Thyroid gland (tissue), 4 donors: ENCODE measurements at regions not wholly inside any gene's neighbourhood (a gene's known extent, or its start where the extent isn't known, plus 50 kb on each side); places are given as distances from the start of the nearest gene placed in this dataset.

Source experiments
- DNase-seq, 2 donors: peaks; one replicate each; pipeline ENCODE4 v3.0.0-alpha.2; 2019
- H3K27ac ChIP-seq, 3 donors: fragments of 200-600 bp; sonication (generic); 1 replicate in 2 of 3; 2 replicates in 1 of 3; pipeline ENCODE4 v1.5.1; 2016 to 2019; ENCODE audit warnings: mild to moderate bottlenecking in 1 of 3, moderate library complexity in 1 of 3
- H3K27me3 ChIP-seq: fragments of 200-600 bp; sonication (generic); one replicate; pipeline ENCODE4 v1.5.1; 2019
- H3K36me3 ChIP-seq, 2 donors: fragments of 200-600 bp; sonication (generic); one replicate each; pipeline ENCODE4 v1.5.1; 2016 to 2019
- H3K4me1 ChIP-seq, 2 donors: fragments of 200-600 bp; sonication (generic); one replicate each; pipeline ENCODE4 v1.5.1; 2017 to 2019
- H3K4me3 ChIP-seq, 3 donors: fragments of 200-600 bp; sonication (generic); replicated peaks in 1 of 3; 1 replicate in 2 of 3; 2 replicates in 1 of 3; pipeline ENCODE4 v1.5.1; 2016; ENCODE audit warnings: mild to moderate bottlenecking in 1 of 3
- H3K9me3 ChIP-seq: fragments of 200-600 bp; sonication (generic); one replicate; pipeline ENCODE4 v1.5.1; 2017
- POLR2A ChIP-seq, 2 donors: fragments of 450-650 bp; IDR thresholded peaks; one replicate each; pipeline ENCODE4 v1.6.1; 2017; ENCODE audit warnings: antibody characterized with exemption in 2 of 2, mild to moderate bottlenecking in 2 of 2, moderate library complexity in 1 of 2
- WGBS, 2 donors: methylation state at CpG; one replicate each; pipeline ENCODE4 v1.1.5; 2017; 5-methylcytosine and 5-hydroxymethylcytosine counted together
- intact Hi-C: fragments of 100-400 bp; cut with DNase I; formaldehyde crosslinking; loops from one replicate; pipeline ENCODE4 v1.15.1; 2023
- TF ChIP-seq, protein P1 (sequence below), 6 experiments: fragments of 200-600 bp in 3 of 6; fragments of 450-650 bp in 3 of 6; sonication (generic) in 3 of 6; IDR thresholded peaks; one replicate each; pipeline ENCODE4 v1.5.1; 2016 to 2019; ENCODE audit warnings: antibody characterized with exemption in 6 of 6, mild to moderate bottlenecking in 2 of 6, inconsistent platforms in 1 of 6, moderate library complexity in 1 of 6

DNA sequence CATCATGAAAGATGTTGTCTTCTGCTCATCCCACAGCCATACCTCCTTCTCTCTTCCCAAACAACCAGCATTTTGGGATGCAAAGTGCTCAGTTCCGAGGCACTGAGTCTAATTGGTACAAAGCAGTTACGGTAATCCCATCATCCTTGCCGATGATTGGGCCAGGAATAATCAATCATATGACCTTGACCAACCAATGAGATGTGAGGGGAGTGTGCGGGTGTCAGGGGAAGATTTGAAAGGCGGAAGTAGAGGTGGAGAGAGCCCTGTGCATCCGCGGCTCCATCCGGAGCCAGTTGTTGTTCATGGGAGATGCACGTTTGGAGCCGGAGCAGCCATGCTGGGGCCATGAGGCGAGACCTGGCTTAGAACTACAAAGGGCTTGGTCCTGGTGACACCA is 67.3 kb downstream of the SYNE3 start:
- no peak for DNase-seq
- 94 to 98% methylated on average over 11 of the region's 11 CpGs for WGBS, 2 donors
- Histone ChIP-seq H3K27me3 (no peaks in the 10 kb centered on the region), H3K36me3 (peaks cover 8 to 12% of the 10 kb centered on the region in 2 donors), H3K4me3 (no peak overlapping the region), H3K27ac (no peak overlapping the region), H3K4me1 (no peaks in the 10 kb centered on the region), H3K9me3 (no peaks in the 10 kb centered on the region)
- no peak for TF ChIP-seq POLR2A (IDR thresholded peaks at IDR 0.05)
- TF ChIP-seq, protein P1, sequence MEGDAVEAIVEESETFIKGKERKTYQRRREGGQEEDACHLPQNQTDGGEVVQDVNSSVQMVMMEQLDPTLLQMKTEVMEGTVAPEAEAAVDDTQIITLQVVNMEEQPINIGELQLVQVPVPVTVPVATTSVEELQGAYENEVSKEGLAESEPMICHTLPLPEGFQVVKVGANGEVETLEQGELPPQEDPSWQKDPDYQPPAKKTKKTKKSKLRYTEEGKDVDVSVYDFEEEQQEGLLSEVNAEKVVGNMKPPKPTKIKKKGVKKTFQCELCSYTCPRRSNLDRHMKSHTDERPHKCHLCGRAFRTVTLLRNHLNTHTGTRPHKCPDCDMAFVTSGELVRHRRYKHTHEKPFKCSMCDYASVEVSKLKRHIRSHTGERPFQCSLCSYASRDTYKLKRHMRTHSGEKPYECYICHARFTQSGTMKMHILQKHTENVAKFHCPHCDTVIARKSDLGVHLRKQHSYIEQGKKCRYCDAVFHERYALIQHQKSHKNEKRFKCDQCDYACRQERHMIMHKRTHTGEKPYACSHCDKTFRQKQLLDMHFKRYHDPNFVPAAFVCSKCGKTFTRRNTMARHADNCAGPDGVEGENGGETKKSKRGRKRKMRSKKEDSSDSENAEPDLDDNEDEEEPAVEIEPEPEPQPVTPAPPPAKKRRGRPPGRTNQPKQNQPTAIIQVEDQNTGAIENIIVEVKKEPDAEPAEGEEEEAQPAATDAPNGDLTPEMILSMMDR (IDR thresholded peaks at IDR 0.05): no peak
- intact Hi-C loops: loop anchor here (5.0 kb wide), 1 partner anchor 68 kb away; the partner anchor contains the start of gene SYNE3

DNA sequence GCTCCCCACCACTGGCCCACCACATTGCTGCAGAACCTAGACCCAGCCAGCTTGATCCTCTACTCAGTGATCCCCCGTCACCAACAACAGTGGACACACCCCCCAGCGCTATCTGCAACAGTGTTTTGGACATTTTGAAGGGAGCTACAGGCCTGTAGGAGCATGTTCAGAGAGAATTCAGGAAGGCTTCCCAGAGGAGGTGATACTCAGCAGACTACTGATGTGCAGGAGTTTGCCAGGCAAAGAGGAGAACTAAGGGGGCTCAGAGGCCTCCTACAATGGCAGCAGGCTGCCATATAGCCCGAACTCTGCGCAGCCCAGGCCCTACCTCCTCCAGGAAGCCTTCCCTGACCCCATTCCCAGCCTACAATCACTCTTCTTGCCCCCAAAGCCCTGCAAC is 70.0 kb downstream of the SYNE3 start:
- H3K27ac ChIP-seq: no peak overlapping the region
- H3K36me3 ChIP-seq: peaks cover 8 to 10% of the 10 kb centered on the region in 2 donors
- no peak for DNase-seq
- intact Hi-C loops: loop anchor here (5.0 kb wide), 1 partner anchor 71 kb away; the partner anchor contains the start of gene SYNE3
- no peak overlapping the region for H3K4me3 ChIP-seq
- H3K4me1 ChIP-seq: no peaks in the 10 kb centered on the region
- no peak for TF ChIP-seq POLR2A (IDR thresholded peaks at IDR 0.05)
- TF ChIP-seq, protein P1 (IDR thresholded peaks at IDR 0.05): no peak
- no peaks in the 10 kb centered on the region for H3K27me3 ChIP-seq
- no peaks in the 10 kb centered on the region for H3K9me3 ChIP-seq
- WGBS, 2 donors: 79 to 84% methylated on average over 4 of the region's 4 CpGs

DNA sequence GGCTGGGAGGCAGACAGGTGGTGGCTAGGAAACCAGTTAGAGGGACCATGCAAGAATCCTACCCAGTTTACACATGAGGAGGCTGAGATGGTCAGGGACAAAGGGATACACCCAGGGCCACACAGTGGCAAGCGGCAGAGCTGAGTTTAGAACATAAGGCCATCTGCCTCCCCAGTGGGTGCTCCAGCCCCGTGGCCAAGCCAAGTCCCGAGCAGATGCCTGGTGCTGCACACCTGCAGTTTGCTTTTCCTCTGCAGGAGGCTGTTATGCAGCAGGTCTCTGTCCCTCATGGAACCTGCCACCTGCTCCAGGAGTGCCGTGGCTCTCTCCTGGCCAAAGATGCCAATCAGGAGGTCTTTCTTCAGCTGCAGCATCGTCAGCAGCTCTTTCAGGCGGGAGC is 70.8 kb downstream of the SYNE3 start:
- no peak overlapping the region for H3K27ac ChIP-seq
- intact Hi-C loops: loop anchor here (5.0 kb wide), 1 partner anchor 72 kb away; the partner anchor contains the start of gene SYNE3
- TF ChIP-seq, protein P1 (IDR thresholded peaks at IDR 0.05): no peak
- no peak for TF ChIP-seq POLR2A (IDR thresholded peaks at IDR 0.05)
- H3K9me3 ChIP-seq: no peaks in the 10 kb centered on the region
- H3K4me1 ChIP-seq: no peaks in the 10 kb centered on the region
- 94 to 95% methylated on average over 3 to 4 of the region's 6 CpGs for WGBS, 2 donors
- no peaks in the 10 kb centered on the region for H3K27me3 ChIP-seq
- no peak overlapping the region for H3K4me3 ChIP-seq
- DNase-seq: no peak
- H3K36me3 ChIP-seq: peaks cover 8 to 10% of the 10 kb centered on the region in 2 donors

DNA sequence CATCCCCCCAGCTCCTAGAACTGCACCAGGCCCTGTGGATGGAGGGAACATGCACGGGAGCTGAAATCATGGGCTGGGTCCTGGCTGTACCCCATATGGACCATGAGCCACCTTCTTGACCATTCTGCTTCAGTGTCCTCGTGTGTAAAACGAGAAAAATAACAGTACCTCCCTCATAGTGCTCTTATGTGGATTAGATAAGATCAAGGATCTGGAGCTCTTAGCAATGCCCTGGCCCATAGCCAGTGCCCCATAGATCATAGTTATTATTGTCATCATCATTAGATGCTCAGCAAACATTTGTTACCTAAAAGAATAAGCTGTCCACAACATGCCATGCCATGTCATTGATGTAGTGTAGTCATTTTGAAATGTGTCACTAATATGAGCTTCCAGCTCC is 71.3 kb downstream of the SYNE3 start:
- DNase-seq: no peak
- Histone ChIP-seq H3K9me3 (no peaks in the 10 kb centered on the region), H3K27me3 (no peaks in the 10 kb centered on the region), H3K27ac (no peak overlapping the region), H3K36me3 (peaks cover 8 to 10% of the 10 kb centered on the region in 2 donors), H3K4me1 (no peaks in the 10 kb centered on the region), H3K4me3 (no peak overlapping the region)
- intact Hi-C loops: loop anchor here (5.0 kb wide), 1 partner anchor 72 kb away; the partner anchor contains the start of gene SYNE3
- WGBS, 2 donors: 35 to 56% methylated on average over 3 of the region's 3 CpGs
- TF ChIP-seq POLR2A (IDR thresholded peaks at IDR 0.05): no peak
- TF ChIP-seq, protein P1 (IDR thresholded peaks at IDR 0.05): no peak

DNA sequence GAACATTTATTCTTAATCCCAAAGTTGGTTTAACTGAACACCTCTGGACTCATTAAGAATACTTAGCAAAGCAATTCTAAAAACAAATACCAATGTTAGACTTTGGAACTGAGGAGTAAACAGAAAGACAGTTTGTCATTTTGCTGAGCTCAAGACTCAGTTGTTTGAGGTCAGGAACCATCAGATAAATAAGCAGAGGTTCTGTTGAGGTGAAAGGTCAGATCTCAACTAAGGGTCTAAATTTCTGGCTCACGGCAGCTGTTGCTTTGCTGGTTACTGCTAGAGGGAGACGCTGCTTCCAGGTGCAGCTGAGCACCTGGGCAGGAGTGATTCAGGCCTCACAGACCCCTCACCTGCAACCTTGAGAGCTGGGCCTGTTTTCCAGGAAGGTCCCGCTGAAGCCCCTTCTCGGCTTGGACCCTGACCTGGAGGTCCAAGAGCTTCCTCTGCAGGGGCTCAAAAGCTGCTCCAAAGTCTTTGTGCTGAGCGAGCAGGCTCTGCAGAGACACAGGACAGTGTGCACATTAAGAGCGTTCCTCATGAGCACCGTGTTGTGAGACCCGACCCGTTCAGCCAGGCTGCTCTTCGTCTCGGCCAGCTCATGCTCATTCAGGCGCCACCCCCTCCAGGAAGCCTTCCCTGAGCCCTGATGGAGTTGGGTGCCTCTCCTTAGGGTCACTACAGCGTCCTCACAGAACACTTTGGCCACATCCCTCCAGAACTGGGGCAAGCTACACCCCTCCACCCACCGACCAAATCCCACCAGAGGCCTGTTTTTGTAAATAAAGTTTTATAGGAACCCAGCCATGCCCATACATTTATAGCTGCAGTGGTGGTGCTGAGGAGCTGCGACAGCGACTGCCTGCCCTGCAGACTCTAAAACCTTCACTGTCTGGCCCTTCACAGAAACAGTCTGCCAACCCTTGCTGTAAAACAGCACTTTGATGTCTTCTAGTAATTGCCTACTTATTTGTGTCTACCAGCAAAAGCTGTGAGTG is 72.0 kb downstream of the SYNE3 start:
- Histone ChIP-seq H3K4me1 (no peaks in the 10 kb centered on the region), H3K27me3 (no peaks in the 10 kb centered on the region), H3K9me3 (no peaks in the 10 kb centered on the region), H3K27ac (no peak overlapping the region), H3K36me3 (peaks cover 4% of the 10 kb centered on the region in 2 donors), H3K4me3 (no peak overlapping the region)
- intact Hi-C loops: loop anchor here (5.0 kb wide), 2 partner anchors 73 to 88 kb away; partner anchors contain the start of gene SYNE3
- TF ChIP-seq, protein P1 (IDR thresholded peaks at IDR 0.05): no peak
- WGBS, 2 donors: 88 to 90% methylated on average over 10 to 14 of the region's 16 CpGs
- no peak for DNase-seq
